ENCODE measurements at regions not wholly inside any gene's neighbourhood (a gene's known extent, or its start where the extent isn't known, plus 50 kb on each side); places are given as distances from the start of the nearest gene placed in this dataset.

- FAIRE-seq (no peak), DNase-seq (ENCODE audit: extremely low read depth in 1 of 4, low spot score in 3 of 4) (no peak), ATAC-seq (no peak)
- POLR2A ChIA-PET: no interaction called here
- H3K4me1 ChIP-seq (replicated peaks in 1 of 2; ENCODE audit: control insufficient read depth in 2 of 2, insufficient read depth in 2 of 2, low read length in 2 of 2): no peaks in the 10 kb centered on the region
- H3K9me3 ChIP-seq (replicated peaks; ENCODE audit: control insufficient read depth, insufficient read depth, low read depth, low read length): no peaks in the 10 kb centered on the region
- no peak overlapping the region for H3K9ac ChIP-seq (ENCODE audit: insufficient read depth in 1 of 2, low read depth in 2 of 2, low read length in 2 of 2)
- 0% methylated on average over 2 of the region's 2 CpGs for WGBS (ENCODE audit: insufficient coverage, low coverage, missing lambda C conversion rate)
- no TSS peak for BruUV-seq (replicated peaks)
- H4K20me1 ChIP-seq (replicated peaks; ENCODE audit: control insufficient read depth, insufficient read depth, low read length): no peaks in the 10 kb centered on the region
- intact Hi-C loops (cut with micrococcal nuclease) (no loop called here), in situ Hi-C loops (cut with MboI) (no loop called here)
- H3K27me3 ChIP-seq (ENCODE audit: control insufficient read depth in 2 of 2, insufficient read depth in 2 of 2, low read length in 2 of 2): no peaks in the 10 kb centered on the region; a peak in 1 of 5 replicates
- no peaks in the 10 kb centered on the region for H3K9me1 ChIP-seq (ENCODE audit: control insufficient read depth, insufficient read depth, low read length)
- H3K4me2 ChIP-seq (ENCODE audit: insufficient read depth, low read length): no peak overlapping the region
- H3K27ac ChIP-seq (ENCODE audit: extremely low read depth, low read depth, low read length): no peak overlapping the region
- H2AFZ ChIP-seq (ENCODE audit: low read depth, low read length): no peak overlapping the region
- no peak overlapping the region for H3K4me3 ChIP-seq
- CTCF ChIA-PET (ENCODE audit: low intra/inter-chr PET ratio): no interaction called here
- no peaks in the 10 kb centered on the region for H3K36me3 ChIP-seq (ENCODE audit: control insufficient read depth, insufficient read depth, low read length)
- TF ChIP-seq PML (IDR thresholded peaks at IDR 0.05; ENCODE audit: low read length) (no peak), ZBTB9 (CRISPR knock-in tag; IDR thresholded peaks at IDR 0.05) (no peak), CHD2 (IDR thresholded peaks at IDR 0.05; ENCODE audit: low read depth, low read length) (no peak), TAF1 (IDR thresholded peaks at IDR 0.05; ENCODE audit: control insufficient read depth, extremely low read depth, insufficient read depth, low read length, severe bottlenecking) (no peak), ATF1 (CRISPR knock-in tag; IDR thresholded peaks at IDR 0.05) (no peak), ATF1 (tag; IDR thresholded peaks at IDR 0.05) (no peak), PURB (CRISPR knock-in tag; IDR thresholded peaks at IDR 0.05; ENCODE audit: low read depth) (no peak), DLX4 (CRISPR knock-in tag; IDR thresholded peaks at IDR 0.05) (no peak), BRF2 (IDR thresholded peaks at IDR 0.05; ENCODE audit: borderline replicate concordance, insufficient read depth, insufficient read length) (no peak), ZBTB26 (CRISPR knock-in tag; IDR thresholded peaks at IDR 0.05) (no peak), ARID3B (CRISPR knock-in tag; IDR thresholded peaks at IDR 0.05; ENCODE audit: borderline replicate concordance) (no peak), POU5F1 (IDR thresholded peaks at IDR 0.05; ENCODE audit: borderline replicate concordance, low read depth, low read length, partially characterized antibody) (no peak), NCOR1 (IDR thresholded peaks at IDR 0.05) (no peak), ZNF707 (CRISPR knock-in tag; conservative IDR thresholded peaks at IDR 0.05) (no peak), PREB (CRISPR knock-in tag; IDR thresholded peaks at IDR 0.05) (no peak)
- H3K79me2 ChIP-seq (ENCODE audit: control insufficient read depth, insufficient read depth, low read length): no peaks in the 10 kb centered on the region
These were observed 86.9 kb downstream of the RAP2A start for GRCh38 chr13:97520866-97521265.

Measured in K562 (cell line).